Rectal smooth muscle tissue (tissue), 1 donor: ENCODE measurements at regions not wholly inside any gene's neighbourhood (a gene's known extent, or its start where the extent isn't known, plus 50 kb on each side); places are given as distances from the start of the nearest gene placed in this dataset.

Experiments
- H3K27ac ChIP-seq: one replicate; pipeline ENCODE4 v1.7.0; 2013; ENCODE audit warnings: low read depth, low read length, inconsistent platforms
- H3K27me3 ChIP-seq: one replicate; pipeline ENCODE4 v1.7.0; 2013; ENCODE audit warnings: low read length; ENCODE audit not compliant: control insufficient read depth, insufficient read depth
- H3K36me3 ChIP-seq: one replicate; pipeline ENCODE4 v1.7.0; 2013; ENCODE audit warnings: low read length; ENCODE audit not compliant: control insufficient read depth, insufficient read depth
- H3K4me1 ChIP-seq: one replicate; pipeline ENCODE4 v1.7.0; 2013; ENCODE audit warnings: low read length; ENCODE audit not compliant: control insufficient read depth, insufficient read depth
- H3K4me3 ChIP-seq: one replicate; pipeline ENCODE4 v1.7.0; 2013; ENCODE audit warnings: low read length
- H3K9ac ChIP-seq: one replicate; pipeline ENCODE4 v1.7.0; 2013; ENCODE audit warnings: low read length

GRCh38 chr17:73747221-73748002, 103.2 kb upstream of the SDK2 start:
- H3K4me1 ChIP-seq, result no peaks in the 10 kb centered on the region
- H3K9ac ChIP-seq, result no peak overlapping the region
- no peak overlapping the region for H3K27ac ChIP-seq
- no peak overlapping the region for H3K4me3 ChIP-seq
- H3K27me3 ChIP-seq, result no peaks in the 10 kb centered on the region
- H3K36me3 ChIP-seq, result no peaks in the 10 kb centered on the region

GRCh38 chr17:73748508-73748907, 104.3 kb upstream of the SDK2 start:
- Histone ChIP-seq H3K27ac (no peak overlapping the region), H3K9ac (no peak overlapping the region), H3K27me3 (no peaks in the 10 kb centered on the region), H3K4me3 (no peak overlapping the region), H3K36me3 (no peaks in the 10 kb centered on the region), H3K4me1 (no peaks in the 10 kb centered on the region)

DNA sequence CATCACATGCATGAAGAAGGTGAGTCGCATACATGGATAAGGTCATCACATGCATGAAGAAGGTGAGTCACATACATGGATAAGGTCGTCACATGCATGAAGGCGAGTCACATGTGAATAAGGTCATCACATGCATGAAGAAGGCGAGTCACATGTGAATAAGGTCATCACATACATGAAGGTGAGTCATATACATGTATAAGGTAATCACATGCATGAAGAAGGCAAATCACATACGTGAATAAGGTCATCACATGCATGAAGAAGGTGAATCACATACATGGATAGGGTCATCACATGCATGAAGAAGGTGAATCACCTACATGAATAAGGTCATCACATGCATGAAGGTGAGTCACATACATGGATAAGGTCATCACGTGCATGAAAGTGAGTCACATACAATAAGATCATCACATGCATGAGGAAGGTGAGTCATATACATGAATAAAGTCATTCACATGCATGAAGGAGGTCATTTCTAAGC, 105.1 kb upstream of the SDK2 start:
- Histone ChIP-seq H3K4me1 (no peaks in the 10 kb centered on the region), H3K4me3 (no peak overlapping the region), H3K27me3 (no peaks in the 10 kb centered on the region), H3K9ac (no peak overlapping the region), H3K27ac (no peak overlapping the region), H3K36me3 (no peaks in the 10 kb centered on the region)

- no peaks in the 10 kb centered on the region for H3K36me3 ChIP-seq
- H3K4me1 ChIP-seq, result no peaks in the 10 kb centered on the region
- no peaks in the 10 kb centered on the region for H3K27me3 ChIP-seq
- no peak overlapping the region for H3K27ac ChIP-seq
- H3K4me3 ChIP-seq, result no peak overlapping the region
- H3K9ac ChIP-seq, result no peak overlapping the region
These were observed 105.8 kb upstream of the SDK2 start for GRCh38 chr17:73749928-73750605.

DNA sequence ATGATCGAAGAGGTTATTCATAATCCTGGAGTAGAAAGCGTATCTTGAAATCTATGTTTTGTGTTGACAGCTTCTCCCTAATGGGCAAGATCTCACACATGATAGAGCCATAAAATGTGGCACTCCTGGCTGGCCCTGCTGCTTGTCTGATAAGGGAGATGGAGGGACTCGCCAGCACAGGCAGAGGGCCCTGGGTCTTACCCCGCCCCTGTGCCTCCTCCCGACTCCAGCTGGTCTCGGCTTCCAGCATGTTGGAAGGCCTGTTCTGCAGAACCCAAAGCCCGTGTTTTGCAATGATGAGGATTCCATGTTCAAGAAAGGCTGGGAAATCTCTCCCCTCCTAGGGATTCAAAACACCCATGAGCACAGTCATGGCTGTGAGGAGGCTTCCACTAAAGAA, 106.7 kb upstream of the SDK2 start:
- Histone ChIP-seq H3K27ac (no peak overlapping the region), H3K9ac (no peak overlapping the region), H3K36me3 (no peaks in the 10 kb centered on the region), H3K4me1 (no peaks in the 10 kb centered on the region), H3K27me3 (no peaks in the 10 kb centered on the region), H3K4me3 (no peak overlapping the region)

DNA sequence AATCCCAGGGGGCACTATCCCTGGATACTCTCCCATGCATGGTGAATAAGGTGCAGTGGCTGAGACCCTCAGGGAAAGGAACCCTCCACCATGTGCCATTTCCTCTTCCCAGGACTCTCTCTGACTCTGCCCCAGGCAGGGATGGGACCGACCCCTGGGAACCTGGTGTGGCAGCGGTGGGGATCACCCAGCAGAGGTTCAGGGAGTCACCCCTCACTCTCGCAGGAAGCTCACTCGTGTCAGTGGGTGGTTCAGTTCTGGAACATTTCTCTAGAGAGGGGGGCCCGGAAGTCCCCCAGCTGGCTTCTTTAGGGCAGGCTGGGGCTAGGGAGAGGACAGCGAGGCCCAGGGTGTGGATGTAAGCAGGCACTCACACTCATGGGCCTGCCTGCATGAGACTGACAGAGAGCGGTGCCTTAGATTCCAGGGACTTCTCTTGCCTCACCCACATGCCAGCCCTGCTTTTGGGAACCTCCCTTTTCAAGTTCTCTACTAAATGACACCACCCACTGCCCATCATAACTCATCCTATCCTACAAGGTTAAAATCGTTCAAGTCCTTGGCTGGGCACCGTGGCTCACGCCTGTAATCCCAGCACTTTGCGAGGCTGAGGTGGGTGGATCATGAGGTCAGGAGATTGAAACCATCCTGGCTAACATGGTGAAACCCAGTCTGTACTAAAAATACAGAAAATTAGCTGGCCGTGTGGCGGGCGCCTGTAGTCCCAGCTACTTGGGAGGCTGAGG, 109.7 kb upstream of the SDK2 start:
- H3K36me3 ChIP-seq, result no peaks in the 10 kb centered on the region
- no peak overlapping the region for H3K27ac ChIP-seq
- no peak overlapping the region for H3K9ac ChIP-seq
- H3K4me3 ChIP-seq, result no peak overlapping the region
- H3K27me3 ChIP-seq, result peaks cover under 1% of the 10 kb centered on the region
- H3K4me1 ChIP-seq, result no peaks in the 10 kb centered on the region

- H3K9ac ChIP-seq, result no peak overlapping the region
These were observed 110.7 kb upstream of the SDK2 start for GRCh38 chr17:73754886-73755400.

DNA sequence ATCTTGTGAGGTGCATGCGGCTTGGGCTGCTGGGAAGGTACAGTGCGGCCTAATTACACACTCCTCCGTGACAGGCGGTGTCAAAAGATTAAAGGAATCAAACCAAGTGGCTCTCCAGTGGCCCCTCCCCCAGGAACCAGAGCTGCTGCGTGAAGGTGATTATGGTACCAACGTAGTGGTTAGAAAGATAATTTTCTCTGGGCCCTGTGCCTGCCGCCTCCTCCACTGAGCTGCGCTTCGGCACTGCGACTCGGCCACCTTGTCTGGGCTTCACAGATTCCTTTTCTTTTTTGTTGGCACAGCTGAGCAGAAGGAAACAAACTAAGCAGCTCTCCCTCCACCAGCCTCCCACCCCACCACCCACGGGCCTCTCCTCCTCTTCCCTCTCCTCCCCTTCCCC, 113.2 kb upstream of the SDK2 start:
- Histone ChIP-seq H3K27ac (no peak overlapping the region), H3K27me3 (peaks cover 3% of the 10 kb centered on the region), H3K9ac (no peak overlapping the region), H3K36me3 (no peaks in the 10 kb centered on the region), H3K4me1 (no peaks in the 10 kb centered on the region), H3K4me3 (no peak overlapping the region)

More at GRCh38 chr17:73754886-73755400, 110.7 kb upstream of the SDK2 start:
- Histone ChIP-seq H3K27ac (no peak overlapping the region), H3K4me3 (no peak overlapping the region), H3K27me3 (peaks cover 3% of the 10 kb centered on the region), H3K36me3 (no peaks in the 10 kb centered on the region), H3K4me1 (no peaks in the 10 kb centered on the region)

DNA sequence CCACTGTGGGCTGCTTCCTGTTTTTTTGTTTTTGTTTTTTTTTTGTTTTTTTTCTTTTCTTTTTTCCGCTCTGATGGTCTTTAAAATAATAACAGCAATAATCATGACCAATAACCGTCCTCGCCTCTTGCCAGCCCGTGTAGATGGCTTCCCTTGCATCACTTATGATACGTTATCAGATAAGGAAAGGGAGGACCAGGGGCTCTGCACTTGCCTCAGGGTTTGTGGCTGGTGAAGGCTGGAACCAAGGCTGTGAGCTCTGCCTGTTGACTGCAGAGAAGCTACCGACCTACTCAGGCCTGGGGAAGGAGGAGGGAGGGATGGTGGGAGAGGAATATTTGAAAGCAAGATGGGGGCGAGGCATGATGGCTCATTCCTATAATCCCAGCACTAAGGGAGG, 114.0 kb upstream of the SDK2 start:
- Histone ChIP-seq H3K4me3 (no peak overlapping the region), H3K27me3 (peaks cover 3% of the 10 kb centered on the region), H3K4me1 (no peaks in the 10 kb centered on the region), H3K36me3 (no peaks in the 10 kb centered on the region), H3K27ac (no peak overlapping the region), H3K9ac (no peak overlapping the region)

- H3K9ac ChIP-seq, result no peak overlapping the region
- no peak overlapping the region for H3K27ac ChIP-seq
- no peaks in the 10 kb centered on the region for H3K4me1 ChIP-seq
- H3K36me3 ChIP-seq, result no peaks in the 10 kb centered on the region
- peaks cover 3% of the 10 kb centered on the region for H3K27me3 ChIP-seq
- H3K4me3 ChIP-seq, result no peak overlapping the region
These were observed 115.1 kb upstream of the SDK2 start for GRCh38 chr17:73759324-73759723.

GRCh38 chr17:73759734-73760438, 115.6 kb upstream of the SDK2 start:
- Histone ChIP-seq H3K27me3 (peaks cover 3% of the 10 kb centered on the region), H3K27ac (no peak overlapping the region), H3K4me1 (no peaks in the 10 kb centered on the region), H3K36me3 (no peaks in the 10 kb centered on the region), H3K4me3 (no peak overlapping the region), H3K9ac (no peak overlapping the region)

GRCh38 chr17:73760439-73760758, 116.2 kb upstream of the SDK2 start:
- Histone ChIP-seq H3K27ac (no peak overlapping the region), H3K36me3 (no peaks in the 10 kb centered on the region), H3K4me1 (no peaks in the 10 kb centered on the region), H3K27me3 (peaks cover 3% of the 10 kb centered on the region), H3K4me3 (no peak overlapping the region), H3K9ac (no peak overlapping the region)
